HCT116 (cell line): ENCODE measurements at regions not wholly inside any gene's neighbourhood (a gene's known extent, or its start where the extent isn't known, plus 50 kb on each side); places are given as distances from the start of the nearest gene placed in this dataset.

Experiments used
- ATAC-seq: fragments of 200-7000 bp; cut with Tn5 transposase; 2 replicates; pipeline ENCODE4 v1.9.1; 2020; ENCODE audit warnings: mild to moderate bottlenecking, moderate library complexity
- BruUV-seq: library from RNA; stranded (reverse); fragments of 400-500 nt; replicated peaks from 2 replicates; lab custom pipeline; 2021; lab: Mats Ljungman, UMichigan
- CTCF ChIA-PET: fragments of 300-600 bp; sonication (Branson Sonifier 250); formaldehyde crosslinking; loops from one replicate; lab custom pipeline; 2021; ENCODE audit warnings: antibody characterized with exemption; lab: Charles Lee
- POLR2A ChIA-PET: fragments of 300-600, 350-600 bp; sonication (Branson Sonifier 250); formaldehyde crosslinking; loops from one replicate; lab custom pipeline; 2021; ENCODE audit warnings: antibody characterized with exemption; lab: Charles Lee
- RAD21 ChIA-PET, 2 experiments: fragments of 300-600 bp; sonication (Branson Sonifier 250); formaldehyde crosslinking; loops; one replicate each; lab custom pipeline; 2023; ENCODE audit warnings: low total read pairs in 2 of 2; ENCODE audit not compliant: uncharacterized antibody in 2 of 2, unreplicated experiment in 2 of 2, low non-redundant PET in 1 of 2; lab: Charles Lee
- DNase-seq: peaks from one replicate; pipeline ENCODE4 v3.0.0-alpha.2; 2010; ENCODE audit warnings: low read depth, low spot score
- H2AFZ ChIP-seq: fragments of 200-600 bp; shearing (Covaris generic), sonication (generic); 2 replicates; pipeline ENCODE4 v1.6.1; 2017; ENCODE audit warnings: low read depth, mixed run types, mixed read lengths, antibody characterized with exemption, low read length; ENCODE audit not compliant: poor library complexity, severe bottlenecking
- H3K27ac ChIP-seq: 2 replicates; pipeline ENCODE4 v1.5.1; 2012; ENCODE audit warnings: low read depth, low read length
- H3K27me3 ChIP-seq: fragments of 200-600 bp; sonication (generic); 2 replicates; pipeline ENCODE4 v1.6.1; 2016; ENCODE audit warnings: mixed run types, low read length, mixed read lengths; ENCODE audit not compliant: insufficient read depth
- H3K36me3 ChIP-seq, 2 experiments: fragments of 200-500 bp in 1 of 2; fragments of 200-600 bp in 1 of 2; sonication (Bioruptor generic) in 1 of 2; sonication (generic) in 1 of 2; 2 replicates each; pipeline versions ENCODE4 v1.5.1 to v1.6.1; 2014 to 2016; ENCODE audit warnings: low read length in 2 of 2, inconsistent platforms in 1 of 2, mixed read lengths in 1 of 2, mixed run types in 1 of 2; ENCODE audit not compliant: insufficient read depth in 2 of 2, control insufficient read depth in 1 of 2
- H3K4me1 ChIP-seq, 2 experiments: fragments of 200-600 bp in 1 of 2; sonication (generic) in 1 of 2; 2 replicates each; pipeline versions ENCODE4 v1.5.1 to v1.6.1; 2012 to 2017; ENCODE audit warnings: low read length in 2 of 2, inconsistent platforms in 1 of 2, mild to moderate bottlenecking in 1 of 2, mixed read lengths in 1 of 2, mixed run types in 1 of 2, moderate library complexity in 1 of 2; ENCODE audit not compliant: insufficient read depth in 2 of 2, control insufficient read depth in 1 of 2
- H3K4me2 ChIP-seq: fragments of 200-600 bp; sonication (generic); 2 replicates; pipeline ENCODE4 v1.6.1; 2017; ENCODE audit warnings: mixed run types, low read length, mixed read lengths
- H3K4me3 ChIP-seq, 2 experiments: fragments of 200-600 bp in 1 of 2; sonication (generic) in 1 of 2; replicated peaks in 1 of 2; 2 replicates each; pipeline ENCODE4 v1.5.1; 2011 to 2016; ENCODE audit warnings: low read length in 2 of 2, control low read depth in 1 of 2, low read depth in 1 of 2, mild to moderate bottlenecking in 1 of 2, mixed read lengths in 1 of 2, mixed run types in 1 of 2
- H3K79me2 ChIP-seq: fragments of 200-600 bp; sonication (generic); 2 replicates; pipeline ENCODE4 v1.6.1; 2017; ENCODE audit warnings: mild to moderate bottlenecking, mixed run types, low read length, moderate library complexity, mixed read lengths; ENCODE audit not compliant: insufficient read depth
- H3K9ac ChIP-seq: fragments of 200-600 bp; sonication (generic); 2 replicates; pipeline ENCODE4 v1.6.1; 2016; ENCODE audit warnings: low read length, mixed read lengths
- H3K9me2 ChIP-seq: fragments of 200-600 bp; sonication (generic), shearing (Covaris generic); 2 replicates; pipeline ENCODE4 v1.6.1; 2017; ENCODE audit warnings: mixed run types, mild to moderate bottlenecking, moderate library complexity; ENCODE audit not compliant: insufficient read depth
- H3K9me3 ChIP-seq, 2 experiments: fragments of 200-500 bp in 1 of 2; fragments of 200-600 bp in 1 of 2; sonication (Bioruptor generic) in 1 of 2; sonication (generic) in 1 of 2; 2 replicates each; pipeline ENCODE4 v1.6.1; 2014 to 2017; ENCODE audit warnings: low read length in 2 of 2, mixed read lengths in 2 of 2, inconsistent platforms in 1 of 2, low read depth in 1 of 2, mild to moderate bottlenecking in 1 of 2, mixed run types in 1 of 2, moderate library complexity in 1 of 2; ENCODE audit not compliant: control insufficient read depth in 1 of 2, insufficient read depth in 1 of 2
- H4K20me1 ChIP-seq: fragments of 200-600 bp; sonication (generic), shearing (Covaris generic); 2 replicates; pipeline ENCODE4 v1.6.1; 2017; ENCODE audit warnings: mixed run types, mild to moderate bottlenecking, moderate library complexity; ENCODE audit not compliant: insufficient read depth
- CBX3 ChIP-seq: IDR thresholded peaks from 2 replicates; pipeline ENCODE4 v1.6.1; 2012; ENCODE audit warnings: low read depth
- CEBPB ChIP-seq: IDR thresholded peaks from 2 replicates; pipeline ENCODE4 v1.6.1; 2012; ENCODE audit warnings: low read depth
- EGR1 ChIP-seq: IDR thresholded peaks from 2 replicates; pipeline ENCODE4 v1.6.1; 2012; ENCODE audit warnings: low read depth
- ELF1 ChIP-seq: IDR thresholded peaks from 2 replicates; pipeline ENCODE4 v1.6.1; 2012; ENCODE audit warnings: low read depth, borderline replicate concordance
- EZH2 ChIP-seq: fragments of 200-600 bp; sonication (generic); IDR thresholded peaks from 2 replicates; pipeline ENCODE4 v1.6.1; 2017; ENCODE audit warnings: antibody characterized with exemption, mixed run types
- EZH2phosphoT487 ChIP-seq: fragments of 200-600 bp; IDR thresholded peaks from 2 replicates; pipeline ENCODE4 v1.6.1; 2018; ENCODE audit warnings: antibody characterized with exemption, borderline replicate concordance
- FOSL1 ChIP-seq: IDR thresholded peaks from 2 replicates; pipeline ENCODE4 v1.6.1; 2012; ENCODE audit warnings: low read depth
- POLR2AphosphoS5 ChIP-seq: IDR thresholded peaks from 2 replicates; pipeline ENCODE4 v1.6.1; 2011; ENCODE audit warnings: mild to moderate bottlenecking, low read depth, low read length, moderate library complexity
- SIN3A ChIP-seq: IDR thresholded peaks from 2 replicates; pipeline ENCODE4 v1.6.1; 2012; ENCODE audit warnings: low read depth
- TCF7L2 ChIP-seq: IDR thresholded peaks from 2 replicates; pipeline ENCODE4 v1.7.0; 2011; ENCODE audit warnings: borderline replicate concordance, inconsistent platforms; ENCODE audit not compliant: insufficient read depth, insufficient read length; ENCODE audit errors: extremely low read depth
- ZFX ChIP-seq: fragments of 450-650 bp; IDR thresholded peaks from 2 replicates; pipeline ENCODE4 v1.6.1; 2017
- ZNF274 ChIP-seq: fragments of 200-500 bp; sonication (Bioruptor generic); IDR thresholded peaks from 2 replicates; pipeline ENCODE4 v1.6.1; 2014; ENCODE audit warnings: mild to moderate bottlenecking, low read depth, low read length, inconsistent platforms
- intact Hi-C: fragments of 100-400 bp; cut with micrococcal nuclease; formaldehyde crosslinking; loops from 2 replicates; pipeline ENCODE4 v1.10.0; 2022
- TF ChIP-seq, protein P1 (sequence below): IDR thresholded peaks from 2 replicates; pipeline ENCODE4 v1.6.1; 2011; ENCODE audit warnings: mild to moderate bottlenecking, low read length, moderate library complexity; ENCODE audit not compliant: insufficient replicate concordance; ENCODE audit errors: extremely low read depth
- TF ChIP-seq, protein P2 (sequence below): IDR thresholded peaks from 2 replicates; pipeline ENCODE4 v1.6.1; 2012
- TF ChIP-seq, protein P3 (sequence below), 3 experiments: fragments of 200-600 bp in 1 of 3; sonication (generic) in 1 of 3; IDR thresholded peaks in 2 of 3; conservative IDR thresholded peaks in 1 of 3; 2 replicates each; pipeline ENCODE4 v1.5.1; 2012 to 2017; ENCODE audit warnings: low read depth in 2 of 3, low read length in 2 of 3, antibody characterized with exemption in 1 of 3, borderline replicate concordance in 1 of 3, control low read depth in 1 of 3, mild to moderate bottlenecking in 1 of 3, mixed read lengths in 1 of 3, mixed run types in 1 of 3, moderate library complexity in 1 of 3; ENCODE audit not compliant: insufficient read depth in 1 of 3
- TF ChIP-seq, protein P4 (sequence below): IDR thresholded peaks from 2 replicates; pipeline ENCODE4 v1.6.1; 2012; ENCODE audit warnings: low read depth

DNA sequence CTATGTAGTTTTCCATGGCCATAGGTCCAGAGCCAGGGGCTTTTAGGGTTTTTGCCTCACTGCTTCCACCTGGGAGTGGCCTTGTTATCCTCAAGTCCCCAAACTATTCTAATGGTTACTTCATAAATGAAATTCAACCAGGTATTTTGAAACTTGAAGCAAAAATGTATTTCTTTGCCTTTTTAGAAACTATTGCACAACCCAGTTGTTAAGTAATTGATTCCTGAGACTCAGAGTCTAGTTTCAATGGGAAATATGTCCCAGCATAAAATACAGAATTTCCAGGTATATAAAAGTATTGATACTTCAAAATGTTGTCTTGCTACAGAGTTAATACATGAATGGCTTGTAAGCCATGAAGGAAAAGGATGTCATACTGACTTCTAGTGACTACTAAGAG is 456.2 kb upstream of the DAB2 start (continued):
- TF ChIP-seq, protein P1, sequence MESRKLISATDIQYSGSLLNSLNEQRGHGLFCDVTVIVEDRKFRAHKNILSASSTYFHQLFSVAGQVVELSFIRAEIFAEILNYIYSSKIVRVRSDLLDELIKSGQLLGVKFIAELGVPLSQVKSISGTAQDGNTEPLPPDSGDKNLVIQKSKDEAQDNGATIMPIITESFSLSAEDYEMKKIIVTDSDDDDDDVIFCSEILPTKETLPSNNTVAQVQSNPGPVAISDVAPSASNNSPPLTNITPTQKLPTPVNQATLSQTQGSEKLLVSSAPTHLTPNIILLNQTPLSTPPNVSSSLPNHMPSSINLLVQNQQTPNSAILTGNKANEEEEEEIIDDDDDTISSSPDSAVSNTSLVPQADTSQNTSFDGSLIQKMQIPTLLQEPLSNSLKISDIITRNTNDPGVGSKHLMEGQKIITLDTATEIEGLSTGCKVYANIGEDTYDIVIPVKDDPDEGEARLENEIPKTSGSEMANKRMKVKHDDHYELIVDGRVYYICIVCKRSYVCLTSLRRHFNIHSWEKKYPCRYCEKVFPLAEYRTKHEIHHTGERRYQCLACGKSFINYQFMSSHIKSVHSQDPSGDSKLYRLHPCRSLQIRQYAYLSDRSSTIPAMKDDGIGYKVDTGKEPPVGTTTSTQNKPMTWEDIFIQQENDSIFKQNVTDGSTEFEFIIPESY = no peak
- TF ChIP-seq EZH2 = no peak
- TF ChIP-seq POLR2AphosphoS5 = no peak
- TF ChIP-seq ZFX = no peak

DNA sequence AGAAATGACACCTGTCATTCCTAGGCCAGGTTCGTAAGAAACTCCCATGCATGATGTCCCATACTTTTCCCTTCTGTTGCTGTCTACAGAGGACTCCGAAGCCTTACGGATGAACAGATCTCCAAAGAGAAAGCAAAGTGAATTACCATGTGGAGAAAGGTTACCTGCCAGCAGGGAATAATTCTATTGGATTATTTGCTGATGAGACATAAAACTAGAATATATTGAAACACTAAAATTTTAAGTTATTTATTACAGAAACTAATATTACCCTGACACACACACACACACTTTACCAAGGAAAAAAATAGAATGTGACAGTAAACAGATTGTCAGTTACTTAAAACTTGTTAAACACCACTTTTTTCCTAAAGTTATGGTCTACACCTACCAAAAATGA is 452.7 kb upstream of the DAB2 start:
- no peak overlapping the region for H2AFZ ChIP-seq
- H3K4me1 ChIP-seq = no peaks in the 10 kb centered on the region
- ChIA-PET POLR2A (no interaction called here), CTCF (no interaction called here), RAD21 (no interaction called here)
- no peak overlapping the region for H3K9ac ChIP-seq
- H4K20me1 ChIP-seq = no peaks in the 10 kb centered on the region
- DNase-seq (no peak), ATAC-seq (no peak)
- H3K36me3 ChIP-seq = no peaks in the 10 kb centered on the region
- H3K79me2 ChIP-seq = no peaks in the 10 kb centered on the region
- no peaks in the 10 kb centered on the region for H3K27me3 ChIP-seq
- H3K9me2 ChIP-seq = 0 out of 2 replicates have a peak, but pooled peaks cover 3% of the 10 kb centered on the region
- H3K9me3 ChIP-seq = no peaks in the 10 kb centered on the region
- no peak overlapping the region for H3K4me3 ChIP-seq
- intact Hi-C loops = no loop called here
- no TSS peak for BruUV-seq
- no peak overlapping the region for H3K4me2 ChIP-seq
- H3K27ac ChIP-seq = no peak overlapping the region
- TF ChIP-seq, protein P2, sequence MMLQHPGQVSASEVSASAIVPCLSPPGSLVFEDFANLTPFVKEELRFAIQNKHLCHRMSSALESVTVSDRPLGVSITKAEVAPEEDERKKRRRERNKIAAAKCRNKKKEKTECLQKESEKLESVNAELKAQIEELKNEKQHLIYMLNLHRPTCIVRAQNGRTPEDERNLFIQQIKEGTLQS = no peak
- TF ChIP-seq CBX3 = no peak
- TF ChIP-seq CEBPB = no peak
- no peak for TF ChIP-seq FOSL1
- TF ChIP-seq ZFX = no peak
- TF ChIP-seq SIN3A = no peak
- TF ChIP-seq EZH2 = no peak
- TF ChIP-seq TCF7L2 = no peak
- TF ChIP-seq, protein P3, sequence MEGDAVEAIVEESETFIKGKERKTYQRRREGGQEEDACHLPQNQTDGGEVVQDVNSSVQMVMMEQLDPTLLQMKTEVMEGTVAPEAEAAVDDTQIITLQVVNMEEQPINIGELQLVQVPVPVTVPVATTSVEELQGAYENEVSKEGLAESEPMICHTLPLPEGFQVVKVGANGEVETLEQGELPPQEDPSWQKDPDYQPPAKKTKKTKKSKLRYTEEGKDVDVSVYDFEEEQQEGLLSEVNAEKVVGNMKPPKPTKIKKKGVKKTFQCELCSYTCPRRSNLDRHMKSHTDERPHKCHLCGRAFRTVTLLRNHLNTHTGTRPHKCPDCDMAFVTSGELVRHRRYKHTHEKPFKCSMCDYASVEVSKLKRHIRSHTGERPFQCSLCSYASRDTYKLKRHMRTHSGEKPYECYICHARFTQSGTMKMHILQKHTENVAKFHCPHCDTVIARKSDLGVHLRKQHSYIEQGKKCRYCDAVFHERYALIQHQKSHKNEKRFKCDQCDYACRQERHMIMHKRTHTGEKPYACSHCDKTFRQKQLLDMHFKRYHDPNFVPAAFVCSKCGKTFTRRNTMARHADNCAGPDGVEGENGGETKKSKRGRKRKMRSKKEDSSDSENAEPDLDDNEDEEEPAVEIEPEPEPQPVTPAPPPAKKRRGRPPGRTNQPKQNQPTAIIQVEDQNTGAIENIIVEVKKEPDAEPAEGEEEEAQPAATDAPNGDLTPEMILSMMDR (IDR thresholded peaks at IDR 0.05 in 2 of 3, conservative IDR thresholded peaks at IDR 0.05 in 1 of 3; ENCODE audit: borderline replicate concordance in 1 of 3, insufficient read depth in 1 of 3, low read depth in 2 of 3, low read length in 2 of 3) = no peak
- TF ChIP-seq ELF1 = no peak
- TF ChIP-seq POLR2AphosphoS5 = no peak
- no peak for TF ChIP-seq EZH2phosphoT487
- TF ChIP-seq ZNF274 = no peak
- TF ChIP-seq, protein P4, sequence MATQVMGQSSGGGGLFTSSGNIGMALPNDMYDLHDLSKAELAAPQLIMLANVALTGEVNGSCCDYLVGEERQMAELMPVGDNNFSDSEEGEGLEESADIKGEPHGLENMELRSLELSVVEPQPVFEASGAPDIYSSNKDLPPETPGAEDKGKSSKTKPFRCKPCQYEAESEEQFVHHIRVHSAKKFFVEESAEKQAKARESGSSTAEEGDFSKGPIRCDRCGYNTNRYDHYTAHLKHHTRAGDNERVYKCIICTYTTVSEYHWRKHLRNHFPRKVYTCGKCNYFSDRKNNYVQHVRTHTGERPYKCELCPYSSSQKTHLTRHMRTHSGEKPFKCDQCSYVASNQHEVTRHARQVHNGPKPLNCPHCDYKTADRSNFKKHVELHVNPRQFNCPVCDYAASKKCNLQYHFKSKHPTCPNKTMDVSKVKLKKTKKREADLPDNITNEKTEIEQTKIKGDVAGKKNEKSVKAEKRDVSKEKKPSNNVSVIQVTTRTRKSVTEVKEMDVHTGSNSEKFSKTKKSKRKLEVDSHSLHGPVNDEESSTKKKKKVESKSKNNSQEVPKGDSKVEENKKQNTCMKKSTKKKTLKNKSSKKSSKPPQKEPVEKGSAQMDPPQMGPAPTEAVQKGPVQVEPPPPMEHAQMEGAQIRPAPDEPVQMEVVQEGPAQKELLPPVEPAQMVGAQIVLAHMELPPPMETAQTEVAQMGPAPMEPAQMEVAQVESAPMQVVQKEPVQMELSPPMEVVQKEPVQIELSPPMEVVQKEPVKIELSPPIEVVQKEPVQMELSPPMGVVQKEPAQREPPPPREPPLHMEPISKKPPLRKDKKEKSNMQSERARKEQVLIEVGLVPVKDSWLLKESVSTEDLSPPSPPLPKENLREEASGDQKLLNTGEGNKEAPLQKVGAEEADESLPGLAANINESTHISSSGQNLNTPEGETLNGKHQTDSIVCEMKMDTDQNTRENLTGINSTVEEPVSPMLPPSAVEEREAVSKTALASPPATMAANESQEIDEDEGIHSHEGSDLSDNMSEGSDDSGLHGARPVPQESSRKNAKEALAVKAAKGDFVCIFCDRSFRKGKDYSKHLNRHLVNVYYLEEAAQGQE = no peak
- no peak for TF ChIP-seq EGR1
